GM23338 (cell line): ENCODE measurements at regions not wholly inside any gene's neighbourhood (a gene's known extent, or its start where the extent isn't known, plus 50 kb on each side); places are given as distances from the start of the nearest gene placed in this dataset.

Experiments
- ATAC-seq: fragments of 200-7000 bp; cut with Tn5 transposase; 3 replicates; pipeline ENCODE4 v1.9.1; 2020
- DNase-seq: peaks from one replicate; pipeline ENCODE4 v3.0.0-alpha.2; 2015; ENCODE audit warnings: low spot score
- H2AFZ ChIP-seq: fragments of 200-600 bp; sonication (generic); 2 replicates; pipeline ENCODE4 v1.8.0; 2016; ENCODE audit warnings: antibody characterized with exemption, mild to moderate bottlenecking, moderate library complexity
- H3F3A ChIP-seq: fragments of 200-600 bp; sonication (generic); replicated peaks from 2 replicates; pipeline ENCODE4 v1.8.0; 2017; ENCODE audit warnings: antibody characterized with exemption, mixed run types, low read depth
- H3K27ac ChIP-seq: fragments of 200-600 bp; sonication (generic); 2 replicates; pipeline ENCODE4 v1.6.1; 2016; ENCODE audit warnings: low read depth
- H3K27me3 ChIP-seq: fragments of 200-600 bp; sonication (generic); 2 replicates; pipeline ENCODE4 v1.8.0; 2016; ENCODE audit warnings: mild to moderate bottlenecking, mixed run types, moderate library complexity; ENCODE audit not compliant: insufficient read depth
- H3K36me3 ChIP-seq: fragments of 200-600 bp; sonication (generic); 2 replicates; pipeline ENCODE4 v1.8.0; 2016; ENCODE audit warnings: mild to moderate bottlenecking; ENCODE audit not compliant: insufficient read depth
- H3K4me1 ChIP-seq: fragments of 200-600 bp; sonication (generic); 2 replicates; pipeline ENCODE4 v1.8.0; 2016; ENCODE audit warnings: mild to moderate bottlenecking, moderate library complexity; ENCODE audit not compliant: insufficient read depth
- H3K4me2 ChIP-seq: fragments of 200-600 bp; sonication (generic); 2 replicates; pipeline ENCODE4 v1.7.1; 2017; ENCODE audit warnings: mixed run types
- H3K4me3 ChIP-seq: fragments of 200-600 bp; sonication (generic); 2 replicates; pipeline ENCODE4 v1.6.1; 2016; ENCODE audit warnings: mixed run types
- H3K79me2 ChIP-seq: fragments of 200-600 bp; sonication (generic); replicated peaks from 2 replicates; pipeline ENCODE4 v1.8.0; 2017; ENCODE audit warnings: mild to moderate bottlenecking; ENCODE audit not compliant: insufficient read depth
- H3K9me2 ChIP-seq: fragments of 200-600 bp; sonication (generic); 2 replicates; pipeline ENCODE4 v1.8.0; 2017; ENCODE audit not compliant: insufficient read depth
- H4K20me1 ChIP-seq: fragments of 200-600 bp; sonication (generic); replicated peaks from 2 replicates; pipeline ENCODE4 v1.8.0; 2017; ENCODE audit warnings: mild to moderate bottlenecking; ENCODE audit not compliant: insufficient read depth
- H3K27ac Mint-ChIP-seq: 2 replicates; pipeline ENCODE4 v1.8.0; 2020; ENCODE audit warnings: inconsistent platforms, mild to moderate bottlenecking, moderate library complexity, mixed read lengths
- H3K27me3 Mint-ChIP-seq: 3 replicates; pipeline ENCODE4 v1.8.0; 2022; ENCODE audit warnings: low read depth, mild to moderate bottlenecking, moderate library complexity, mixed read lengths, inconsistent platforms; ENCODE audit not compliant: insufficient read depth, poor library complexity
- H3K36me3 Mint-ChIP-seq: 3 replicates; pipeline ENCODE4 v1.8.0; 2021; ENCODE audit warnings: low read depth, mild to moderate bottlenecking, inconsistent platforms, moderate library complexity, mixed read lengths
- H3K4me1 Mint-ChIP-seq: 3 replicates; pipeline ENCODE4 v1.8.0; 2020; ENCODE audit warnings: mild to moderate bottlenecking, inconsistent platforms, mixed read lengths
- H3K4me3 Mint-ChIP-seq: 3 replicates; pipeline ENCODE4 v1.8.0; 2021; ENCODE audit warnings: moderate library complexity, mild to moderate bottlenecking, inconsistent platforms, mixed read lengths
- H3K9me3 Mint-ChIP-seq: 3 replicates; pipeline ENCODE4 v1.8.0; 2020; ENCODE audit warnings: moderate library complexity, mild to moderate bottlenecking, inconsistent platforms, mixed read lengths
- CREB1 ChIP-seq: fragments of 250-450 bp; sonication (Bioruptor Pico); IDR thresholded peaks from 2 replicates; pipeline ENCODE4 v1.5.0; 2020; ENCODE audit warnings: low read depth, mild to moderate bottlenecking, moderate library complexity
- CTCF ChIP-seq, 2 experiments: fragments of 200-600 bp in 1 of 2; sonication (generic) in 1 of 2; conservative IDR thresholded peaks; 2 replicates each; pipeline versions ENCODE4 v1.5.1 to v1.6.1; 2016 to 2017; ENCODE audit warnings: antibody characterized with exemption in 2 of 2, low read depth in 2 of 2, mild to moderate bottlenecking in 2 of 2, moderate library complexity in 1 of 2
- EZH2 ChIP-seq: fragments of 200-600 bp; sonication (generic); IDR thresholded peaks from one replicate; pipeline ENCODE4 v1.8.0; 2017; ENCODE audit warnings: antibody characterized with exemption, mild to moderate bottlenecking, low read depth; ENCODE audit not compliant: unreplicated experiment
- EZH2phosphoT487 ChIP-seq: fragments of 200-600 bp; sonication (generic); IDR thresholded peaks from one replicate; pipeline ENCODE4 v1.8.1; 2018; ENCODE audit warnings: antibody characterized with exemption; ENCODE audit not compliant: unreplicated experiment
- ZNF331 ChIP-seq: fragments of 250-450 bp; sonication (Bioruptor Pico); IDR thresholded peaks from 2 replicates; pipeline ENCODE4 v1.5.0; 2020; ENCODE audit warnings: low read depth, mild to moderate bottlenecking, moderate library complexity
- TF ChIP-seq, protein P1 (sequence below): fragments of 250-450 bp; sonication (Bioruptor Pico); IDR thresholded peaks from 2 replicates; pipeline ENCODE4 v1.5.0; 2020; ENCODE audit warnings: mild to moderate bottlenecking, moderate library complexity

- H3K9me2 ChIP-seq = no peaks in the 10 kb centered on the region
- H3K36me3 ChIP-seq = no peaks in the 10 kb centered on the region
- no peak for ATAC-seq
- Mint-ChIP-seq H3K4me3 (no peak overlapping the region), H3K9me3 (peaks cover 12% of the 10 kb centered on the region; the same call in 1 of the 3 replicates), H3K27me3 (no peaks in the 10 kb centered on the region), H3K4me1 (peaks cover 13% of the 10 kb centered on the region; the same call in 2 of the 3 replicates), H3K27ac (no peak overlapping the region), H3K36me3 (peaks cover 4% of the 10 kb centered on the region; the same call in 1 of the 3 replicates)
- H3K4me2 ChIP-seq = no peak overlapping the region
- no peaks in the 10 kb centered on the region for H3K4me1 ChIP-seq
- H2AFZ ChIP-seq = no peak overlapping the region
- no peak overlapping the region for H3K27ac ChIP-seq
- H3K4me3 ChIP-seq = no peak overlapping the region
- no peaks in the 10 kb centered on the region for H3F3A ChIP-seq
- peak; percentile 31 for DNase-seq
- TF ChIP-seq EZH2 = no peak
- no peak for TF ChIP-seq ZNF331 (CRISPR knock-in tag)
- no peak for TF ChIP-seq CREB1 (CRISPR knock-in tag)
- no peak for TF ChIP-seq CTCF (conservative IDR thresholded peaks at IDR 0.05; ENCODE audit: low read depth in 2 of 2)
- TF ChIP-seq EZH2phosphoT487 = no peak
- TF ChIP-seq, protein P1, sequence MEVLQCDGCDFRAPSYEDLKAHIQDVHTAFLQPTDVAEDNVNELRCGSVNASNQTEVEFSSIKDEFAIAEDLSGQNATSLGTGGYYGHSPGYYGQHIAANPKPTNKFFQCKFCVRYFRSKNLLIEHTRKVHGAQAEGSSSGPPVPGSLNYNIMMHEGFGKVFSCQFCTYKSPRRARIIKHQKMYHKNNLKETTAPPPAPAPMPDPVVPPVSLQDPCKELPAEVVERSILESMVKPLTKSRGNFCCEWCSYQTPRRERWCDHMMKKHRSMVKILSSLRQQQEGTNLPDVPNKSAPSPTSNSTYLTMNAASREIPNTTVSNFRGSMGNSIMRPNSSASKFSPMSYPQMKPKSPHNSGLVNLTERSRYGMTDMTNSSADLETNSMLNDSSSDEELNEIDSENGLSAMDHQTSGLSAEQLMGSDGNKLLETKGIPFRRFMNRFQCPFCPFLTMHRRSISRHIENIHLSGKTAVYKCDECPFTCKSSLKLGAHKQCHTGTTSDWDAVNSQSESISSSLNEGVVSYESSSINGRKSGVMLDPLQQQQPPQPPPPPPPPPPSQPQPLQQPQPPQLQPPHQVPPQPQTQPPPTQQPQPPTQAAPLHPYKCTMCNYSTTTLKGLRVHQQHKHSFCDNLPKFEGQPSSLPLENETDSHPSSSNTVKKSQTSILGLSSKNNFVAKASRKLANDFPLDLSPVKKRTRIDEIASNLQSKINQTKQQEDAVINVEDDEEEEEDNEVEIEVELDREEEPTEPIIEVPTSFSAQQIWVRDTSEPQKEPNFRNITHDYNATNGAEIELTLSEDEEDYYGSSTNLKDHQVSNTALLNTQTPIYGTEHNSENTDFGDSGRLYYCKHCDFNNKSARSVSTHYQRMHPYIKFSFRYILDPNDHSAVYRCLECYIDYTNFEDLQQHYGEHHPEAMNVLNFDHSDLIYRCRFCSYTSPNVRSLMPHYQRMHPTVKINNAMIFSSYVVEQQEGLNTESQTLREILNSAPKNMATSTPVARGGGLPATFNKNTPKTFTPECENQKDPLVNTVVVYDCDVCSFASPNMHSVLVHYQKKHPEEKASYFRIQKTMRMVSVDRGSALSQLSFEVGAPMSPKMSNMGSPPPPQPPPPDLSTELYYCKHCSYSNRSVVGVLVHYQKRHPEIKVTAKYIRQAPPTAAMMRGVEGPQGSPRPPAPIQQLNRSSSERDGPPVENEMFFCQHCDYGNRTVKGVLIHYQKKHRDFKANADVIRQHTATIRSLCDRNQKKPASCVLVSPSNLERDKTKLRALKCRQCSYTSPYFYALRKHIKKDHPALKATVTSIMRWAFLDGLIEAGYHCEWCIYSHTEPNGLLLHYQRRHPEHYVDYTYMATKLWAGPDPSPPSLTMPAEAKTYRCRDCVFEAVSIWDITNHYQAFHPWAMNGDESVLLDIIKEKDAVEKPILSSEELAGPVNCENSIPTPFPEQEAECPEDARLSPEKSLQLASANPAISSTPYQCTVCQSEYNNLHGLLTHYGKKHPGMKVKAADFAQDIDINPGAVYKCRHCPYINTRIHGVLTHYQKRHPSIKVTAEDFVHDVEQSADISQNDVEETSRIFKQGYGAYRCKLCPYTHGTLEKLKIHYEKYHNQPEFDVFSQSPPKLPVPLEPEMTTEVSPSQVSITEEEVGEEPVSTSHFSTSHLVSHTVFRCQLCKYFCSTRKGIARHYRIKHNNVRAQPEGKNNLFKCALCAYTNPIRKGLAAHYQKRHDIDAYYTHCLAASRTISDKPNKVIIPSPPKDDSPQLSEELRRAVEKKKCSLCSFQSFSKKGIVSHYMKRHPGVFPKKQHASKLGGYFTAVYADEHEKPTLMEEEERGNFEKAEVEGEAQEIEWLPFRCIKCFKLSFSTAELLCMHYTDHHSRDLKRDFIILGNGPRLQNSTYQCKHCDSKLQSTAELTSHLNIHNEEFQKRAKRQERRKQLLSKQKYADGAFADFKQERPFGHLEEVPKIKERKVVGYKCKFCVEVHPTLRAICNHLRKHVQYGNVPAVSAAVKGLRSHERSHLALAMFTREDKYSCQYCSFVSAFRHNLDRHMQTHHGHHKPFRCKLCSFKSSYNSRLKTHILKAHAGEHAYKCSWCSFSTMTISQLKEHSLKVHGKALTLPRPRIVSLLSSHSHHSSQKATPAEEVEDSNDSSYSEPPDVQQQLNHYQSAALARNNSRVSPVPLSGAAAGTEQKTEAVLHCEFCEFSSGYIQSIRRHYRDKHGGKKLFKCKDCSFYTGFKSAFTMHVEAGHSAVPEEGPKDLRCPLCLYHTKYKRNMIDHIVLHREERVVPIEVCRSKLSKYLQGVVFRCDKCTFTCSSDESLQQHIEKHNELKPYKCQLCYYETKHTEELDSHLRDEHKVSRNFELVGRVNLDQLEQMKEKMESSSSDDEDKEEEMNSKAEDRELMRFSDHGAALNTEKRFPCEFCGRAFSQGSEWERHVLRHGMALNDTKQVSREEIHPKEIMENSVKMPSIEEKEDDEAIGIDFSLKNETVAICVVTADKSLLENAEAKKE (CRISPR knock-in tag) = no peak
- H3K27me3 ChIP-seq = no peaks in the 10 kb centered on the region
- H4K20me1 ChIP-seq = no peaks in the 10 kb centered on the region
- no peaks in the 10 kb centered on the region for H3K79me2 ChIP-seq
Observed at GRCh38 chr2:22485486-22485885, 899.5 kb upstream of the KLHL29 start.
